GM12864 (cell line): ENCODE measurements at regions not wholly inside any gene's neighbourhood (a gene's known extent, or its start where the extent isn't known, plus 50 kb on each side); places are given as distances from the start of the nearest gene placed in this dataset.

Experiments used
- DNase-seq: peaks from one replicate; pipeline ENCODE4 v3.0.0-alpha.2; 2011; ENCODE audit warnings: low read depth
- H3K4me3 ChIP-seq: 2 replicates; pipeline ENCODE4 v1.5.1; 2011; ENCODE audit warnings: mild to moderate bottlenecking, low read depth, low read length, control low read depth
- CTCF ChIP-seq: IDR thresholded peaks from 2 replicates; pipeline ENCODE4 v1.5.1; 2011; ENCODE audit warnings: low read depth, mild to moderate bottlenecking, moderate library complexity, low read length, control low read depth, inconsistent platforms; ENCODE audit errors: missing control alignments

GRCh38 chr2:56768973-56769372 is 585.2 kb downstream of the CCDC85A start:
- no peak for TF ChIP-seq CTCF
- no peak overlapping the region for H3K4me3 ChIP-seq

GRCh38 chr2:56770490-56770889 is 586.7 kb downstream of the CCDC85A start:
- H3K4me3 ChIP-seq, result no peak overlapping the region
- TF ChIP-seq CTCF, result no peak
- no peak for DNase-seq

More at GRCh38 chr2:56768973-56769372, 585.2 kb downstream of the CCDC85A start:
- DNase-seq, result no peak

- TF ChIP-seq CTCF, result no peak
- DNase-seq, result no peak
- H3K4me3 ChIP-seq, result no peak overlapping the region
Observed at GRCh38 chr2:56784046-56784445, 600.3 kb downstream of the CCDC85A start.

GRCh38 chr2:56801214-56801613 is 617.4 kb downstream of the CCDC85A start:
- DNase-seq, result no peak
- TF ChIP-seq CTCF, result no peak
- no peak overlapping the region for H3K4me3 ChIP-seq

GRCh38 chr2:56801770-56802169 is 618.0 kb downstream of the CCDC85A start:
- no peak for DNase-seq
- no peak for TF ChIP-seq CTCF
- no peak overlapping the region for H3K4me3 ChIP-seq

GRCh38 chr2:56803596-56803995 is 619.8 kb downstream of the CCDC85A start:
- no peak for DNase-seq
- H3K4me3 ChIP-seq, result no peak overlapping the region
- TF ChIP-seq CTCF, result no peak

- no peak overlapping the region for H3K4me3 ChIP-seq
- DNase-seq, result no peak
- TF ChIP-seq CTCF, result no peak
Observed at GRCh38 chr2:56806924-56807323, 623.1 kb downstream of the CCDC85A start.
